Glomerular visceral epithelial cell (primary cell): ENCODE measurements at regions not wholly inside any gene's neighbourhood (a gene's known extent, or its start where the extent isn't known, plus 50 kb on each side); places are given as distances from the start of the nearest gene placed in this dataset.
A peak's percentile ranks its signal among the peaks of the same experiment; 100 is the strongest.

Source experiments
- DNase-seq: peaks from one replicate; pipeline ENCODE4 v3.0.0-alpha.2; 2016; ENCODE audit errors: extremely low spot score

DNA sequence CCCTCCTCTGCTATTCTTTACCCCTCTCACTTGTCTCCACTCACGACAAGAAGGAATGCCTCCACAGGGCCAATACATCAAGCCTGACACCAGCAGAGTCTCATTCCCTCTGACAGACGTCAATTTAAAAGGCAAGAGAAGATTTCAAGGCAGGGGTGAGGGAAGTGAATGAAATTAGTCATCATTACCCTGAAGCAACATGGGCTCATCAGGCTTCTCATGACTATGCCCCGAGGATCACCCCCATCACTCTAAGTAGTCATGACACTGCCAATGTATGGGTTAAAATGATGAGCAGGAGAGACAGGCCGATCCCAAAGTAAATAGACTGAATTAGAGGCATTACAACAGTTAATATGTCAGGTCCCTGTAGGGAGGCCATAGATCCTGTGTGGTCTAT, 504.4 kb downstream of the TLE4 start:
- DNase-seq = no peak

DNA sequence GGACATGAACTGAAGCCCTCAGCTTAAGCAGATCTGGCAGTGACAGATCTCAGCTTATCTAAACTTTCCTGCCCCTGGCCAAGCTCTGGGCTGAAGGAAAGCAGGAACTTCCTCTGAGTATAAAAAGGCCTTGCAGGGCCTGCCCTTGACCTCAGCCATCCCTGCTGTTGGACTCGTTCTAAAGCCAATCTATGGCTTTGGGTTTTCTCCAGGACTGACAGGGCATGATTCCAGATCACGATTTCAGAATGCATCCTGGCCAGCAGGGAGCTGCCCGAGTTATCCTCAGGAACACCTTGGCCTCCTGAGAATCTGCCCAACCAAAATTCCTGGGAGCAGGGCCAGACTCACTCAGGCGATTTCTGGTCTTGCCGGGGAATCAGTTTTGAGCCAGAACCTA, 502.7 kb downstream of the TLE4 start:
- DNase-seq = no peak

DNA sequence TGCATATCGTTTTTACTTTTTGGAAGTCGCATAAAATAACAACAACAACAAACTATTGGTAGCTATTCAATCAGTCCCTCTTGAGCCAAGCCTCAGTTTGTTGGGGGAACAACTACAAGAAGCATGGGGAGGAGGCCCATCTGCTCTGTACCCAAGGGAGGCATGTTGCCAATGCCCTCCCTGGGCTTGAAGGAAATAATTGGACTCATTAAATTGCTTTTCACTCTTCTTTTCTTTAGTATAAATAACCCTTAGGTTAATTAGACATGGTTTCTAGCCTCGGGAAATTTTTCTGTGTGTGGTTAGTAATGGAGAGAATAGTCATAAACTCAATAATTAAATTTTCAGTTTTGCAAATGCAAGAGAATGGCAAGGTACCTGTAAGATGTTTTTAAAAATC, 500.7 kb downstream of the TLE4 start:
- no peak for DNase-seq

DNA sequence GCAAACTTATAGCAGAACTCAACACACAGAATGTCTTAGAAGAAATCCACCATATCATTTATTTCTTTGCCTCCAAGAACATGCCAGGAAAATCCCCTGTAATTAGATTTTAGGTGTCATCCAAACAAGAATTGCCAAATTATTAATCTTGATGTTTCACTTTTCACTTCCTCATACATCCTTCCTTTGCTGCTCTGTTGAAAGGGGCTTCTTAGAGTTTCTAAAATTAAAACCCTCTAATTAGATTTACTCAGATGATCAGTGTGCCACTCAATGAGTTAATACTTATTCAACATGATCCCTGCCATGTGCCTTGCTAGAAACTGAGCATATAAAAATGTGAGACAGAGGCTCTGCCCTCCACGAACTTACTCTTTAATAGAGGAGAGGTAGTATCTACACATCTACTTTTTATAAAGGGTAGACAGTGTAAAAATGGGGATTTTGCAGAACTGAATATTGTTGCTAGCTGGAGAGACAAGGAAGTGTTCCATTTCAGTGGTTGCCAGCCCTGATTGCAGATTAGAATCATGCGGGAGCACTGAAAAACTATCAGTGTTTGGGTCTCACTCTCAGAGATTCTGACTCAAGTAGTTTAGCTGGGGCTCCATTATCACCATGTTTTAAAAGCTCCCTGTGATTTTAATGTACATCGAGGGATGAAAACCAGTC, 498.4 kb downstream of the TLE4 start:
- no peak for DNase-seq

DNA sequence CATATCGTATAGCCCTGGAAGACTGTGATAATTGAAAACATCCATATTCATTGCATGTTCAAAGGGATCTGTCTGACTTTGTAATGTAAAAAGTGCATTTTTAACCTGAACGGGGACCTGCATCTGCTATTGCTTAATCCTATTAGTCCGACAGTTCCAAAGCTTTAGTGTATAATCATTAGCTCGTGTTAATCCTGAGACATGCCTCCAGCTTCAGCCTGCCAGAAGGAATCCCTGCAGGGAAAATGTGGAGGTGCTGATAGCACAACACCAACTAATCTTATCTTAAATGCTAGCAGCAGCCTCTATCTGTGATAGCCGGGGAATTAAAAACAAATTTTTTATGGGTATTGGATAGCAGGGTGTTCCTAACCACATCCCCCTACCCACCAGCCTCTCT, 495.2 kb downstream of the TLE4 start:
- DNase-seq = peak; percentile 24

DNA sequence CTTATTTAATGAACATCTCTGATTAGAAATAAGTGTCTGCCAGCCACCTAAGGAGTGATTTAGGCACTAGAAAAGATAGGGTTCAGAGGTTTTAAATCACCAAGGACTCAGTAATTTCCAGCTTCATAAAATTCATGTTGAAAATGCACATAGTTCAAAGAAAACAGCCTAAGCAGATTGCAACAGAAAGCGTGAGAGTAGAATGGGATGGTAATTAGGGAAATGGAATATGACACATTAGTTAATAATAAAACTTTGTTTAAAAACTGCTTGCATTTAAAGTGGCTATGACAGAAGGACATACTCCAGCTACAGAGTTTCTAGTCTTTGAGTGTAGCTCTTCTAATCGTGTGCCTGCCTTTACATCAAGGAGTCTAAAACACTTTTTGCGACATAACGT, 490.8 kb downstream of the TLE4 start:
- peak; percentile 6 for DNase-seq

DNA sequence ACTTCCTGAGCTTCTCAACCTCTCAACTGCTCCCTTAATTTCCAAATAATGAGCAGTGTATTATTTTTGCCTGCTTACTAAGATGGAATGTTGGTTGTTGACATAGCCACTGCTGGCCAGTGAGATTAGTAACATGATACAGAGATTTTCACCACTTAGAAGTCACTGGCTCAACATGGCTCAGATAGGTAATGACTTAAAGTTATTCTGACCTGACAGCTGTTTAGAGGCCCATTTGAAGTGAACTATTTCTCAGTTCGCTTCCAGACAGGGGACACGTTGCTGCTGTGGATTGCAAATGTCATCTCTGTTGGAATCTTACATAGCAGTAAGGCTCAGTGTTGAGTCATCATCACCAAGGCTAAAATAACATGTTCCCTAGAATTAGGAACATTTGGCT, 490.2 kb downstream of the TLE4 start:
- DNase-seq = peak; percentile 69

DNA sequence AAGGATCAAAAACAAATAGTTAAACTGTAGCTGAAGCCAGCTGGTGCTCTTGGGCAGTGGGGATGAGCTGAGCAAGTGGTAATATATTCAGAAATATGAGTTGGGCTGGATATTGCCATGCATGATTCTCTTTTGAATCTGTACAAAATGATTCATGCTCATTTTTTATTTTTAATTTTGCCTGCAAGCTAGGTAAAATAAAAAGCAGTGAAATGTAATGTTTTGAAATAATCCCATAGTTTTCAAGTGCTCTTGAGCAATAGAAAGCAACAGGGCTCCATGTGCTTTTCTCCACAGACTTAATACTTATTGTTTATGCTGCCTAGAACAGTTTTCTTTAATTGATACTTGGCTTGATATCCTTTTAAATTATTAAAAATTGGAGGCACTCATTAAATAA, 489.3 kb downstream of the TLE4 start:
- DNase-seq = no peak

DNA sequence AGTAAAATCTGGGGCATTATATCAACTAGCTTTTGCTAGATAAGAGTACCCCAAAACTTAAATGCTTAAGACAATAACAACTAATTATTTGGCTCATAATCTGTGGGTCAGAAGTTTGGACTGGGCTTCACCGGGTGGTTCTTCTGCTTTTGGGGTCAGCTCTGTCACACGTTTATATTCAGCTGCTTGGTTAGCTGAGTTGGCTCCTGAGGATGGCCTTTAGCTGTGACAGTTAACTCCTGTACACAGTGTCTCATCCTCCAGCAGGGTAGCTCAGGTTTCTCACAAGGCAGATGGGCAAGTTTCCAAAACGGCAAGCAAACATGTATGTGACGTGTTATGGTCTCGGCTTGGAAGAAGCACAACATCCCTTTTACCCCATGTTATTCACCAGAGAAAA, 488.2 kb downstream of the TLE4 start:
- DNase-seq = no peak

DNA sequence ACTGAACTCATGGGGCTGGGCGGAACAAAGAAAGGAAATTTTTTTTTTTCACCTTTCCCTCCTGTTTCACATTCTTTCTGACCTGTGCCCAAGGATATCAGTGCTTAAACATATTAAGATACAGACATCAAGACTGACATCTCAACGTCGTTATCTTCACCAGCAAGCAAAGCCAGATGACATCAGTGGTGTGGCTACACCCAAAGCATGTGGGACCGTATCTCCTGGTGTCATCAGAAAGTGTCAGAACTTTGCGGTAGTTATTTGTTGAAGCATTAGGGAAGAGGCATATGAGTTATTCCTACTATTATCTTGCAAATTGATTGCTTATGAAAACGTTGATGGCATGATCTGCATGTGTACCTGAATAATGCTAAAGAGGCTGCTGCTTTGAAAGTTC, 487.4 kb downstream of the TLE4 start:
- no peak for DNase-seq

DNA sequence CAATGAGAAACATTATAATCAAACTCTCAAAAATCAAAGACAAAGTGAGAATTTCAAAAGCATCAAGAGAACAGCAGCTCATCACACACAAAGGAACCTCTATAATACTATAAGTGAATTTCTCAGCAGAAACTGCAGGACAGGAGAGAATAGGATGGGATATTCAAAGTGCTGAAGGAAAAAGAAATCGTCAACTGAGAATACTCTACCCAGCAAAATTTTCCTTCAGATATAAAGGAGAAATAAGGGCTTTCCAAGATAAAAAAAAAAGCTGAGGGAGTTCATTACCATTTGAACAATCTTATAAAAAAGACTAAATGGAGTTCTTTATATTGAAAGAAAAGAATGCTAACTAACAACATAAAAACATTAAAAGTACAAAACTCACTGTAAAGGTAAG, 481.1 kb downstream of the TLE4 start:
- DNase-seq = no peak

DNA sequence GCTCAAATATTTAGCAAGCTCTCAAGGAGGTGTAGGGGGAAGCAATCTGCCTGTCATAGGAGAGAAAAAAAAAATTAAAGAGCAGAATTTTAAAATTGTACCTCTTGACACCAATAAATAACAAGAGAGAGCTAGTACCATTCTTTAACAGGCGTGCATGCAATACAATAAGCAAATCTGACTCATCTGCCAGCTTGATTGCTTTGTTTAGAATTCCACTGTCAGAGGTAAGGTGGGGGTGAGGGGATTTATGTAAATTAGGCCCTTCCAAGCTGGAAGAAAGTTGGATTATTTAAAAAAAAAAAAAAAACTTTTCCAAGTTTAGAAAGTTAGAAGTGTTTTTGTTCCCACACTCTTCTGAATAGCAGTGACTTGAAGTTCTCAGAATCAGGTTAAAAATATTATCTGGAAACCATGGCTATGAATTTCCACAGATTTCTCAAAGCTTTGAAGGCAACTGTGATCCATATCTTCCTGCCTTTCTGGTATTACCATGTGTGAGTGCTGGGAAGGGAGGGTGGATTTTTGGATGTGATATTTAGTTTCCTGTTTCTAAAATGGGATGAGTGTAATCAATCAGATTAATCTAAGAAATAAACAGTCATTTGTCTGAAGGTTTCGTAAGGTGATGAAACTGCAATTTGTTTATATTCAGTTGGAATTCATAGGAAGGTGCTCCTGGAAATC, 477.5 kb downstream of the TLE4 start:
- no peak for DNase-seq

DNA sequence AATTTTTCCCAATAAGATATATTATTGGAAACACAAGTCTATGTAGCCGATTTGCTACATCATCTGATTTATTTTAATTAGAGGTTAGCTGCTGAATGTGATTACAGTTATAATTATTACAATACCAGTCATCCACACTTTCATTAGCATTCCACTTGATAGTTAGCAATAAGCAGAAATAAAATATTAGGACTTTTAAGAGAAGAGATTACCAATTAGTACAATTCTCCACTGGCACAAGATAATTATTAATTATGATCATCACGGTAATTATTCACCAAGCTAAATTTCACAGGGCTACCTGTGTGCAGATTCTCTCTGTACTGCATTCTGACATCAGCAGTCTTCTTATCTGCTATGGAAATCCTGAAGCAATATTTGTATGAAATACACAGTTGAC, 474.7 kb downstream of the TLE4 start:
- no peak for DNase-seq

DNA sequence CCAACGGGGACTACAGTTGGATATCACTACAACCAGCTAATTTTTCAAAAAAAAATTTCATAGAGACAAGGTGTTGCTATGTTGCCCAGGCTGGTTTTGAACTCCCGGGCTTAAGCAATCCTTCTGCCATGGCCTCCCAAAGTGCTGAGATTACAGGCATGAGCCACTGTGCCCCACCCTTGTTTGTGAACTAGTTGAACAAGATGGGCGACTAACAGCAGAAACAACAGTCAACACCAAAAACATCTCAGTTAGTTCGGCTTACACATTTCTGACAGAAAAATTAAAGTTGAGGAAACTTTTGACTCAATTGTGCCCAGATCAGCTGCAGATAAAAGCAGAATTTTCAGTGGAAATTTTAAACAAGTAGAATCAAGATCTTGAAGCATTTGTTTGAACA, 470.1 kb downstream of the TLE4 start:
- no peak for DNase-seq

DNA sequence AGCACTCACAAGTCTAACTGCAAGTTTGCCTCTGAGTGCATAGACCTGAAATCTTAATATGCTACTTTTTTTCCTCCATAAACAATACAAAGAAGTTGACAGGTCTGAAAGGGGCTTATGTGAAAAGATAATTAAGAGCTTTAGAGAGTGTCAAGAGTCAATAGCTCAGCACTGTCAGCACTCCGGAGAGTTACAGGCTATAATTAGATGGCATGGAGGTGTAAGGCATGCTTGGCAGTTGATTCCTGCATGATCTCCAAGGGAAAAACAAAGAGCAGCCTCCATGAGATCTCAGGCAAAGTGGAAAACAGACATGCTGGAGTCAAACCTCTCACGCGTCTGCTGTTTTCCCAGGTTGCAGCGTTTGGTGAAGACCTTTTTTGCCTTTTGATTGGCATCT, 468.7 kb downstream of the TLE4 start:
- no peak for DNase-seq

DNA sequence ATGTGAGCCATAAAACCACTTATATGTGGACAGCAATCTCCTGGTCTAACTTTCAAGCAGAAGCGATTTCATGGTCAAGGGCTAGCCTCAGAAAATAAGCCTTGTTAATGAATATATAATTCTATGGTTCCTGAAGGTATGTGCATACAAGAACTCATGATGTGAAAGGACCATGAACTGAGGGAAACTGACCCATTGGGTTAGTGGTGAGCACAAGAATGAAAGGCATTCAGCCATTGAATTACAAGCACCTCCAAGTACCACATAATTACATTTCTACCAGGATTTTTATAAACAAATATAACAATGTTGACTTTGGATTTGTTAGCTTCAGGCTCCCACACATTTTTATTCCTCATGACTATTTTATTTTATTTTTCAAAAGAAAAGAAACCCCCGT, 459.0 kb downstream of the TLE4 start:
- peak; percentile 20 for DNase-seq

DNA sequence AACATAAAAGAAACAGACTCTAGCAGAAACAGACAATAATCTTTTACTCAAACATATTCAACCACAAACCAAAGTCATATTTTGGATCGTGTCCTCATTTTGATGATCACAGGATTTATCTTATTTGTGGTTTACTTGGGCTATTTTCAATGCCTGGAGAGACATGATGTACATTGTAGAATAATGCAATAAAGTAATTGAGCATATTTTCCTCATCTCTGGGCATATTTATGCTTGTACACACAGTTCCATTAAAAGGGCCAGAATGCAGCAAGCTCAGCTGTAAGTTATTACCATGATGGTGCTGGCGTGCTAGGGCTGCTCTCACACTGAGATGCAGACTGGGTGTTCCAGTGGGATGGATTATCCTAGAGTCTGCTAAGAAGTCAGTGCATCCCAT, 456.7 kb downstream of the TLE4 start:
- DNase-seq = no peak

DNA sequence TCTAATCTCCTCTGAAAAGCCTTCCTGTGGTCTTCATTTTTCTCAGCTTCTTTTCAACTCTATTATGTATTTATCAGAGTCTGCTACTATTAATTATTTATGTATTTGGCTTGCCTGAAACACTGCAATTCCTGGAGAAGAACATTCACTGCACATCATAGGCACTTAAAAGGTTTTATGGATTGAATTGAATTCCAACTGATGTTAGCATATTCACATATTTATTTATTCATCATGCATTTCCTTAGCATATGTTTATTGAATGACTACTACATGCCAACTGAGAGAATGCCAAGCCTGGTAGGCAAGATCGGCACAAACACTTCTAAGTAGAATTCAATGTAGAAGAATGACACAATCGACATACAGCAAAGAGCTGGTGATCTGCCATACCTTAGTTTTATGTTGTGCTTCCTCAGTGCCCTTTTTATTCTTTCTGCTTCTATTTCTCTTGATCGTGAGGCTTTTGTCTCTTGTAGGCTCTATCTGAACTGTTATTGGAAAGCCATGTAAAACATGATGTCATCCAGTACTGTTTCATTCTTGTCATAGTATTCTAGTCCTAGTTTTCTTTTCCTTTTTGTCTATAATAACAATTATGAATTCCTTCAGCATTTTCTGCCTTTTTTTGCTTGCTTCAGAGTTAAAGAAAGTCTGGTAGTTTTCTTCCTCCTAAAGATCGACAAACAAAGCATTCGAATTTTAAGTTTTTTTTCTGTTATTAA, 454.2 kb downstream of the TLE4 start:
- DNase-seq = no peak

DNA sequence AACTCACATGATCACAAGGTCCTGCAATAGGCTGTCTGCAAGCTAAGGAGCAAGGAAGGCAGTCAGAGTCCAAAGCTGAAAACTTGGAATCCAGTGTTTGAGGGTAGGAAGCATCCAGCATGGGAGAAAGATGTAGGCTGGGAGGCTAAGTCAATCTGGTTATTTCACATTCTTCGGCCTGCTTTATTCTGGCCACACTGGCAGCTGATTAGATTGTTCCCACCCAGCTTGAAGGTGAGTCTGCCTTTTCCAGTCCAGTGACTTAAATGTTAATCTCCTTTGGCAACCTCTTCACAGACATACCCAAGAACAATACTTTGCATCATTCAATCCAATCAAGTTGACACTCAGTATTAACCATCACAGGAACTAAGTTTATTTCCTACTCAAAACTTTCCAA, 453.4 kb downstream of the TLE4 start:
- no peak for DNase-seq

DNA sequence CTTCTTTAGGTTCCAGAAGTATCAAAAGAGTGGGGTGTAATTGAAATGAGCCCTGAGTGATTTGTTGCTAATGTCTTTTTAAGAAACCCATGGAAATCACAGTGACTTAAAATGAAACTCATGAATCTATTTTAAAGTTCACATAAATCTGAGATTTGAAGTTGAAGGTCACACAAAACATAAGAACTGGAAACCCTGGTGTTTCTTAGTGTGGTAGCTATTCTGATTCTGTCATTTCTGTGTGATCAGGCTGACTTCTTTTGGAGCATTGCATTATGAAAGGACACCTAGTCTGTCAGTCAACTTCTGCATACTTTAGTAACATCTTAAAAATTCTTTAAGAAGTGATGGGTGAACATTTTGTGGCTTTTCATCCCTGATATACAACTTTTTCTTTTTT, 448.8 kb downstream of the TLE4 start:
- no peak for DNase-seq

DNA sequence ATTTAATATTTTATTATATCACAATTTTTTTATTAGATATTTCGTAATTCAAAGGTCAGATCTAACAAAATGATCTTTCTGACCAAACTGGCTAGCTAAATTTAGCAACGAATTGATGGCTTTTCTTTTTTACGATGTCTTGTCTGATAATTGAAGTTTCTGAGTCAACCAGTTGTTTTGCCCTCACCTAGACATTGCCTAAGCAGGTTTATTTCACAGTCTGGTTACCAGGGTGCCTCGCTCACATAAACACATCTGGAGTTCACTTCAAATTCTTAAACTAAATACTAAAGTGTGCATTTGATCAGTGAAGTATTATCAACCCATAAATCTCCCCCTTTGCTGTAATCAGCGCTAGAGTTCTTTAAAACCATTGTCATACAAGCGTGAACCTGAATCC, 448.3 kb downstream of the TLE4 start:
- no peak for DNase-seq

DNA sequence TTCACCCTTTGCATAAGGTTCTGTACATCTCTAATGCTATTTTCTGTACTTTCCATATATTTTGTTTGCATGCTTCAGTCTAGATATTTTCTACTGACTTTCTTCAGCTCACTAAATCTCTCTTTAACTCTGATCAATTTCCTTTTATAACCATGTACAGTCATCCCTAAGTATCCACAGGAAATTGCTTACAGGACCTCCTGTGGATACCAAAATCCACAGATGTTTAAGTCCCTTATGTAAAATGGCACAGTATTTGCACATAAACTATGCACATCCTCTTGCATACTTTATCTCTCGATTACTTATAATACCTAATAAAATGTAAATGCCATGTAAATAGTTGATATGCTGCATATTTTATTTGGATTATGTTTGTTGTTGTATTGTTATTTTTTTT, 442.1 kb downstream of the TLE4 start:
- no peak for DNase-seq
